HL-60/S4 treated with retinoic acid at 250 ng/mL for 4 days and 3 days (cell line): ENCODE measurements at regions not wholly inside any gene's neighbourhood (a gene's known extent, or its start where the extent isn't known, plus 50 kb on each side); places are given as distances from the start of the nearest gene placed in this dataset.

Source experiments
- in situ Hi-C: fragments of 300-500 bp; cut with MboI; formaldehyde crosslinking; loops from 2 replicates; pipeline ENCODE4 v1.7.0; 2022; ENCODE audit warnings: low sequenced_read_pairs

- in situ Hi-C loops: no loop called here
These were observed 835.4 kb upstream of the TMEM132C start for GRCh38 chr12:127431594-127431993.

GRCh38 chr12:127435439-127435838 lies 831.5 kb upstream of the TMEM132C start:
- in situ Hi-C loops: no loop called here

DNA sequence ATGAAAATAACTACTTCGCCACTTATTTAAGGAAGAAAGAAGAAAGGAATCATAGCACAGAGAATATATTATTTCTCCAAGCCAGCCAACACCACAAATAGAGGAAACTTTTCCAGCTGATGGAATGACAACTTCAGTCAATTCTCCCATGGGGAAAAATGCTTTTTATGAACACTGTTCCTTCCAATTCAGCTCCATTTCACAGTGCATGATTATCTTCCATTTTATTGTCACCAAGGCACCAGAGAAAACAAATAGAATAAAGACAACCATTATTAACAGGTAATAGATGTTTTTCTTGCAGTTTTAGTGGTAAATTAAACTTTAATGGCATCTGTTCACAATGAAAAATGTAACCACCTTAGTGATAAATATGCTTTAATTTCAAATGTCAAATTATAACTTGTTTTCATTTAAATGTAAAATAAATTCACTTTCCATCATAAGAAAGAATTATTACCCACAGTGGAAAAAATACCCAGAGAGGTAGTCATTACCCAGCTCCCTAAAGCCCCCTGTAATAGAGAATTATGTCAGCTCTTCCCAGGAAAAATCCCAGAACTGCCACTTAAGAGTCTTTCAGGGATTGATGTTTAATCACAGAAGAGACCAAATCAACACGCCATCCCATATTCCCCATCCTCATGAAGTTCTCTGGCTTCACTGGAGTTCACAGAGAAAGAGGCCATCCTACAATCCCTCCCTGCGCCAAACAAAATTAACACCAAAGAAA lies 828.3 kb upstream of the TMEM132C start:
- in situ Hi-C loops: no loop called here

- in situ Hi-C loops: no loop called here
These were observed 821.3 kb upstream of the TMEM132C start for GRCh38 chr12:127445581-127446139.

GRCh38 chr12:127448906-127449305 lies 818.1 kb upstream of the TMEM132C start:
- in situ Hi-C loops: no loop called here

- in situ Hi-C loops: no loop called here
These were observed 816.1 kb upstream of the TMEM132C start for GRCh38 chr12:127450826-127451225.

DNA sequence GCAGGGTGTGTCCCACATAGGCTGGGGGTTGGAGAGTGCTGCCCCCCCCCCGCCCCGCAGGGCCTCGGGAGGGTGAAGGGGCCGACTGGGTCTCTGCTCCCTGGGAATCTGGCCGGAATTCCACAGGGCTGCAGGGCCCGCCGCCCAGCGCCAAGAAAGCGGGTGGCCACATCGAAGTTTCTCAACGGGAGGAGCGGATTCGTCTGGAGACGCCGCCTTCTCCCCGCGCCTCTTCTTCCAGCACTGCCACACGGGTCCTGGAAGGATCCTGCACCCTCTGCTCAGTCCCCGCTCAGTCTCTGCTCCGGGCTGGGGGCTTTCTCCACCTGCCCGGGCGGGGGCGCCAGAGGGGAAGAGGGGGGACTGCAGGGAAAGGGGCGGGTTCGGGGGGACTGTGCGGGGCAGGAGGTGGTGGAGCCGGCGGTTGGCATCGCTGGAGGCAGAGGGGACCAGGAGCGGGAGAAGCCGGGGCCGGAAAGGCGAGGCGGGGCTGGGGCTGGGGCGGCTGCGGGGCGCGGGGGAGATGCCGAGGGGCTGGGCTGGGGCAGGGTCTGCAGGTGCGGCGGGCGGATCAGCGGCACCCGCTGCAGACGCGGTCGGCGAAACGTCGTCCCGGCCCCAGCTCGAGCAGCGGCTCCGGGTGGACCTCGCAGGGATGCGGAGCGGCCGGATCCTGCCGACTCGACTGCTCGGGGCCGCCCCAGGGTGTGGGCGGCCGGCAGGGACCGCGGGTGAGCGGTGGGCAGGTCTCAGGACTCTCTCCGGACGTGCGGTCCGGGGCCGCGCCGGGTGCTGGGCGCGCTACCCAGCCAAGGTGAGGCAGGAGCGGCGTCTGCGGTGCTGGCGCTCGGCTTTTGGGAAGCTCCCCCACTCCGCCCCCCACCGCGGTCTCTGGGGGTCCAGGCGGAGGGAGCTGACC lies 811.4 kb upstream of the TMEM132C start:
- in situ Hi-C loops: no loop called here

- in situ Hi-C loops: no loop called here
These were observed 809.2 kb upstream of the TMEM132C start for GRCh38 chr12:127457726-127458125.

DNA sequence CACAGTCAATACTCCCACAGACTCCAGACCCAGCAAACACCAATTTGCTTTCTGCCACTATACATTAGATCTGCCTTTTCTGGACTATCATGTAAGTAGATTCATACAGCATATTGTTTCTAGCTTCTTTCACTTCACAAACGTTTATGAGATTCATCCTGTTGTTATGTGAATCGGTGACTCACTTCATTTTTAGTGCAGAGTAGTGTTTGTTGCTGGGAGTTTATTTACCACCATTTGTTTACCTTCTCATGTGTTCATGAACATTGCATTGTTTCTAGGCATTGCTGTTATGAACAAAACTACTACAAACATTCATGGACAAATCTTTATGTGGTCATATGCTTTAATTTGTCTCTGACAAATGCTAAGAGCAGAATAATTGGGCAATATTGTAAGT lies 807.8 kb upstream of the TMEM132C start:
- in situ Hi-C loops: no loop called here

DNA sequence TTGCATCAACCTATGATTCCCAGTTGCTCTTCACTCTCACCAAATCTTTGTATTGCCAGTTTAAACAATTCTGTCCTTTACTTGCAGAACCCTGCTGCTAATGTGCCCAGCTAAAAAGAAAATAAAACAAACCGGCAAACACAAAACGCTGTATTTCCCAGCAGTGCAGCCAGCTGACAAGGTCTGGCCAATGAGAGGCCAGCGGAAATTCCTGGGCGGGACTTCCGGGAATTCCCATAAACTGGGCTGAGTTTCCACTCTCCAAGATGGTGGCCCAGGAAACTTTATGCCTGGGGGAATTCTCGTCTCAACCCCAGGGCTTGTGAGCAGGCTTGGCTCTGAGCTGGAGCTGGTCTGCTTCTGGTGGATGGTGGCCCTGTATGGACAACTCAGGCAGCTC lies 807.3 kb upstream of the TMEM132C start:
- in situ Hi-C loops: no loop called here

DNA sequence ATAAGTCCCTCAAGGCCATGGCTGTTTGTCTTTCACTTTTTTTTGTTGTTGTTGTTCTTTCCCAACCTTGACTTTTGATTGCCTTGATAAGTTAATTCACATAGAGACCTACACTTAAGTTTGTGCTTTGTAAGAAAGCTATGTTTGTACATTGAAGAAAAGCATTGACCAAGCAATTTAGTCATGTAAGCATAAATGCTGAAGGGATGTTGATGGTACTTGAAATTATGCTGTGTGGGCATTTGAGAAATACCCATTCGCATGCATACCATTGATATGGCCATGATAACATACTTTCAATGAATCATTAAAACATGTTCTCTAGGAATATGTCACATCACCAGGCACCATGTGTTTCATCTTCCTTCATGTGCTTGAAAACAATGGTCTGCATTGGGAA lies 803.7 kb upstream of the TMEM132C start:
- in situ Hi-C loops: no loop called here

GRCh38 chr12:127469331-127469730 lies 797.6 kb upstream of the TMEM132C start:
- in situ Hi-C loops: no loop called here

DNA sequence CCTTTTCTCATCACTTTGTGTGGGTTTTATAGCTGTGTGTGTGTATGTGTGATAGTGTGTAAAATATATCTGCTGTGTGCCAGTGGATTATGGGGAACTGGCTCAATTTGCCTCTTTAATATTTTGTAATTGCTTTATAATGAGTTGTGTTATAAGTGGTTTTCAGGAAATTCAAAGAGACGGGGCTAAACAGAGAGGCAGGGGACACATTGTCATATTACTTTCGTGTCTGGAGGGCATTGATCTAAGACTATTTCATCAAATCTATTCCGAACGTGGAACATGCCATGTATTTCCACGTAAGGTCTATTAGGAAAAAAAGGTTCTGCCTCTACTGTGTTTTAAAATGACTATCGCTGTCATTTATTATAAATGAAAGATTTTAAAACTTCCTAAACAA lies 793.2 kb upstream of the TMEM132C start:
- in situ Hi-C loops: no loop called here

GRCh38 chr12:127479256-127479655 lies 787.7 kb upstream of the TMEM132C start:
- in situ Hi-C loops: no loop called here

DNA sequence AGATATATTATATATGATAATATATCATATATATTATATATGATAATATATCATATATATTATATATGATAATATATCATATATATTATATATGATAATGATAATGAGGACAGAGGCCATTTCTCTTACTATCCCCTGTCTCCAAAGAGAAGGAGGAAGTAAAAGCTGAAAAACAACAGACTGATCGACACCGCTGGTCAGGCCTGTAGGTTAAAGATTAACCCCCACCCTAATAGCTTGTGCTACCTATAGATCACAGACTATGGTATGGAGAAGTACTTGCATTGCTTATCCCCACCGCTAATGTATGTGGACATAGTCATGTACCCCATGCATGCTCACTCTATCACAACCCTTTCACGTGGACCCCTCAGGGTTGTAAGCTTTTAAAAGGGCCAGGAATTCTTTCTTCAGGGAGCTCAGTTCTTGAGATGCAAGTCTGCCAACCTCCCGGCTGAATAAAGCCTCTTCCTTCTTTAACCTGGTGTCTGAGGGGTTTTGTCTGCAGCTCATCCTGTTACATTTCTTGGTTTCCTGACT lies 786.1 kb upstream of the TMEM132C start:
- in situ Hi-C loops: no loop called here

DNA sequence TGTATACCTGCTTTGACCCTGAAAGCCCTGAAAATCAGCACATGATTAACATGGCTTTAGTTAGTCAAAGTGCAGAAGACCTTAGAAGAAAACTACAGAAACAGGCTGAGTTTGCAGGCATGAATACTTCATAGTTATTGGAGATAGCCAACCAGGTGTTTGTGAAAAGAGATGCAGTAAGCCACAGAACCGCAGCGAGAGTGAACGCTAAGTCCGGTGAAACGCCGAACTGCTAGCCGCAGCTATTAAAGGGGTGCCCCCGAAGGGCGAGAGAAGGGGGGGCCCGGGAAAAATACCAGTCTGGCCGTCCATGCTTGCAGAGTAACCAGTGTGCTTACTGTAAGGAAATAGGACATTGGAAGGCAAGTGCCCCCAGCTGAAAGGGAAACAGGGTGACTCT lies 784.0 kb upstream of the TMEM132C start:
- in situ Hi-C loops: no loop called here

- in situ Hi-C loops: no loop called here
These were observed 781.4 kb upstream of the TMEM132C start for GRCh38 chr12:127485528-127485927.

GRCh38 chr12:127487031-127487430 lies 779.9 kb upstream of the TMEM132C start:
- in situ Hi-C loops: no loop called here

- in situ Hi-C loops: no loop called here
These were observed 777.9 kb upstream of the TMEM132C start for GRCh38 chr12:127489061-127489460.

DNA sequence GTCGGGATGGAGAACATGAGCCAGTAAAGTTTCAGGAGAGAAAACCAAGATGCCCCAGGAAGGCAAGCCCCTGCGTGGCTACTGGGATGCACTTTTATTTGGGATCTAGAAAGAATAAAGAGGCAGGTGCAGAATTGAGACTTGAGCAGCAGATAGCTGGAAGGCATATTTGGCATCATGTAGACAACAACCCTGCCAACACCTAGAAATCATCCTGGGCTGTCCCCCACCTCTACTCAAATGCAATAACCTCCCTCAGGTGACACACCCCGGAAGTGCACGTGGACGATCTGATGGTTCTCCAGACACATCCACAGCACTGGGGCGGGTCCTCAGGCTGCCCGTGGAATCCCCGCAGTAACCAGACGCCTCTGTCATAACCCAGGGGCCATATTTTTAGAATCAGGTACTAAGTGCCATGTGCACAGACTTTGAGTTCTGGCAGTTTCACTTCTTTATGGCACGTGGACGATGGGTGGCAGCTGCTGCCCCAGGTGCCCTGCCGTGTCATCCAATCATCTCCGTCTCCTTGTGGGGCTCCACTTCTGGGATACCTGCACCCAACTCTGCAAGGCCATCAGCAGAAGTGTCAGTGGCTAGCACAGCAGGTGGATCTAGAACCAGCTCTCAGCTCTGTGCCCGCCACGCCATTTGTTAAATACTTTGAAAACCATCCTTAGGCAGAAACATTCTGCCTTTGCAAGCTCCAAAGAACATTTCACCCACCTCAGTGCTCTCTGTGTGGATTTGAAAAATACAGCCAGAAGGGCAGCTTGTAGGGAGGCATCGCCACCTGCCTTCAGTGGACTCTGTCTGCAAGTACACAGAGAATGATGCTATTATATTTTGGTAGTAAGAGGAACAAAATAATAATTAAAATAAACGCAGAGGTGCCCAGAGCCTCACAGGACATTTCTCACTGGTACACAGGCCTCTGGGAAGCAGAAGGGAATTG lies 771.7 kb upstream of the TMEM132C start:
- in situ Hi-C loops: no loop called here
